HUDEP-2 (cell line): ENCODE measurements at regions not wholly inside any gene's neighbourhood (a gene's known extent, or its start where the extent isn't known, plus 50 kb on each side); places are given as distances from the start of the nearest gene placed in this dataset.
A peak's percentile ranks its signal among the peaks of the same experiment; 100 is the strongest.
"Not testable (repeated sequence)": the region's sequence is repeated elsewhere in the genome, so short reads cannot be mapped to it uniquely, and the experiment has no call there.

ENCODE experiments used
- DNase-seq, 76 experiments: peaks; one replicate each; lab custom pipeline; 2025; ENCODE audit not compliant: unreplicated experiment in 76 of 76; lab: John Stamatoyannopoulos, UW

DNA sequence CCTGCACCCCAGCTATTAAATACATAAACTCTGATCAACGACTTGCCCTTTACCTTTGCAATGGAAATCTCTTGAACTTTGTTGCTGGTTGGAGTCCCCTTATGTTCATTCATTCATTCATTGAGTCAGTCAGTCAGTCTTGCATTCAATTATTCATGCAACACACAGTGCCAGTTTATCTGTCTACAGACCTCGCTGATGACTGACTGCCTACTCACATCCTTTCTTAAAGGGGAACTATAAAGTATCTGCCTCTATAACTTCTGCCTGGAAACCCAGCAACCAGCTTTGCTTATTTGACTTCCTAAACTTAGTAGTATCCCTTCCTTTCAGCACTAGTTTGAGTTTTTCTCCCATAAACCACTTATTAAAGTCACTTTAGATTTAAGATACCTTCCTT lies 620.8 kb upstream of the ADGRL3 start:
- no peak for DNase-seq

DNA sequence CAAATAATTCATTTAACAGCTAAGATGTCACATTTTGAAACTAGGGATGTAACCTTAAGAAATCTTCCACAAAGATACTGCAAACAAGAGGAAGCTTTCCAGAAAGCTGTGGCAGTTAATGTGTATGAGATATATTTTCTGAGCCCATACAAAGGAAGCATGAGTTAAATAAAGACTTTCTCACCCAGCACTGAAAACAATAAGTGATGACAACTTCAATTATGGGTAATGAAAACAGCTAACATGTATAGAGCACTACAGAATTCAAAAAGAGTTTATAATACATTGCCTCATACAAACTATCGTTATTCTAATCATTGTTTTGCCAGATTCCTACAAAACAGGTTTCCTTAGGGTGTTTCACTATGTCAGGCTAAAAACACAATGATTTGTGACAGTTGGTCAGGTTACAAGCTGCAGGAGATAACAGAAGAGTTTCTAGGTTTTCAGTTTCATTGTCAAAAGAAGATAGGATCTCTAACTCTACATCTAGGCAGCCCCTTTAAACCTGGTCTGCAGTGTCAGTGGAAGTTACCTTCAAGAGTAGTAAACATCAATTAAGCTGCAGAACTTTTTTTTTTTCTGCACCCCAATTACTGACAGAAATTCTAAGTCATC lies 618.1 kb upstream of the ADGRL3 start:
- no peak for DNase-seq

DNA sequence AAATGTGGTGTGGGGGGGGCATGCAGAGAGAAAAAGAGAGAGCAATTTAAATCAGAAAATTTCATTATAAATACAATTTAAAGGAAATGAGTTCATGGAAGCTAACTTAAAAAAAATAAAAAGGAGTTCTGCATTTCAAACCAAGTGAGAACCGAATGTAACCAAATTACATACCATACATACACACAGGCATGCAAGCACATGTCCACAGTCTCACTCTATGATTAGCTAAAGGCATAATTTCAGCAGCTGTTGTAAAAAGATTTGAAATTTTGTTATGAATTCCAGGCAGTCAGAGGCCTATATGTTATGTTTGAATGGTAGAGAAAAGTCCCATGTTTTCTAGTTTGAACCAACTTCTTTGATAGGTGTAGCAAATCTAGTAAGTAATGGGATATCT lies 611.6 kb upstream of the ADGRL3 start:
- DNase-seq: no peak

DNA sequence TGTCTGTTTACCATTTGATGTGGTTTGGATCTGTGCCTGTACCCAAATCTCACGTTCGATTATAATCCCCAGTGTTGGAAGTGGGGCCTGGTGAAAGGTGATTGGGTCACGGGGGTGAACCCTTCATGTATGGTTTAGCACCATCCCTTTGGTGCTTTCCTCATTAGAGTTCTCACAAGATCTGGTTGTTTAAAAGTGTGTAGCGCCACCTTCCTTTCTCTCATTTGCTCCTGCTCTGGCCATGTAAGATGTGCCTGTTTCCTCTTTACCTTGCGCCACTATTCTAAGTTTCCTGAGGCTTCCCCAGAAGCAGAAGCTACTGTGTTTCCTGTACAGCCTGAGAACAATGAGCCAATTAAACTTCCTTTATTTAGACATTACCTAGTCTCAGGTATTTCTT lies 610.7 kb upstream of the ADGRL3 start:
- peak in 3 of 76 experiments; percentile 6 to 25 (median 6) for DNase-seq

DNA sequence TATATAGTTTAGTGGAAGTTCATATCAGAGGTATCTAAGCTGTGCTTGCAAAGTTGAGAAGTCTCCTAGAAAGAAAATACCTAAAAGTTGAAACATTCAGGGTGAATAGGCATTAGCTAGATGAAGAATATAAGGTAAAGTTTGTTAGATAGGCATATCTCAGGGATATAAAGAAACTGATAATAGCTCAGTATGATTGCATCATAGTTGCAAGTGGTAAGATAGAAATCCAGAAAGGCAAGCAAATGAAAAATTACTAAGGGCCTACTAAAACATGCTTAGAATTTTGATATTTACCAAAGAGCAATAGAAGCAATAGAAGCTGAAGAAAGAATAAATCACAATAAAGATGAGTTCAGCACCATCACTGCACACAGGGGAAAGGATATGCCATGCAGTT lies 610.0 kb upstream of the ADGRL3 start:
- DNase-seq: no peak

DNA sequence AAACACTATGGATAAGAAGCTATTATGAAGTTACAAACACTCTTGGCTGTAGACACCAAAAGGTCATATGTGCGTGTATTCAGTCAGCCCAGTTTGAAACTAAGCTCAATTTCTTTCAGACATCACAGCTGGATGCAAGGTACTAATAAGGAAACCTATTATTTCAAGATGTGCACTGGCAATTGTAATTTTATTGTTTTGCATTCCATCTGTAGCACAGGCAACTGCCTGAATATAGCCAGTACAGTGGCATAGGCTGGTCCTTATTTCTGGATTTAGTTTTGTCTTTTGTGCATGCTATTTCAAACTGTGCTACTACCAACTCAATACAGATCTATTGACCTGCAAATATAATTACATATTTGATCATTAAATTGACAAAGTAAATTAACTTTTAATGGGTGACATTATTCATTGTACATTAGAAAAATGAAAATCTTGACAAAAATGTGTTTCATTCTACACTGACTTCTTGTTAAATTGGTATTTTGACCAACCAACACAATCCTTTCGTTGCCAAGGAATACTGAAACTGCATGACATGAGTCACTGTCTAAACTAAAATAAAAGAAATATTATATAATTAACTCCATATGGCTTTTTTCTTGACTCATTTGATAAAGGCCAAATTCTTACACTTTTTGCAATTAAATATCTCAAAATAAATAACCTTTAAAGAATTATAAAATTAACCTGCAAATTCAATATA lies 594.3 kb upstream of the ADGRL3 start:
- no peak for DNase-seq

DNA sequence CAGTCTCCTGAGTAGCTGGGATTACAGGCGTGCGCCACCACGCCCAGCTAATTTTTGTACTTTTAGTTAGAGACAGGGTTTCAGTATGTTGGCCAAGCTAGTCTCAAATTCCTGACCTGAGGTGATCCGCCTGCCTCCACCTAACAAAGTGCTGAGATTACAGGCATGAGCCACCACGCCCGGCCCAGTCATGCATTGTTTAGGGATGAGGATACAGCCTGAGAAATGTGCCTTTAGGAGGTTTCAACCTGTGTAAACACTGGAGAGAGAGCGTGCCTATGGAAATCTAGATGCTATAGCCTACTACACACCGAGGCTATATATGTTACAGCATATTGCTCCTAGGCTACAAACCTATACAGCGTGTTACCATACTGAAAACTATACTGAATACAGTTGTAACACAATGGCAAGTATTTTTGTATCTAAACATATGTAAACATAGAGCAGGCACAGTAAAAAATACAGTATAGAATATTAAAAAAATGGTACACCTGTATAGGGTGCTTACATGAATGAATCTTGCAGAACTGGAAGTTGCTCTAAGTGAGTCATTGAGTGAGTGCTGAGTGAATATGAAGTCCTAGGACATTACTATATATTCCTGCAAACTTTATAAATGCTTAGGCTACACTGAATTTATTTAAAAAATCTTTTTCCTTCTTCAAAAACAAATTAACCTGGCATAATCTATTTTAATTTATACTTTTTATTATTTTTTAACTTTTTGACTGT lies 588.2 kb upstream of the ADGRL3 start:
- DNase-seq: no peak

DNA sequence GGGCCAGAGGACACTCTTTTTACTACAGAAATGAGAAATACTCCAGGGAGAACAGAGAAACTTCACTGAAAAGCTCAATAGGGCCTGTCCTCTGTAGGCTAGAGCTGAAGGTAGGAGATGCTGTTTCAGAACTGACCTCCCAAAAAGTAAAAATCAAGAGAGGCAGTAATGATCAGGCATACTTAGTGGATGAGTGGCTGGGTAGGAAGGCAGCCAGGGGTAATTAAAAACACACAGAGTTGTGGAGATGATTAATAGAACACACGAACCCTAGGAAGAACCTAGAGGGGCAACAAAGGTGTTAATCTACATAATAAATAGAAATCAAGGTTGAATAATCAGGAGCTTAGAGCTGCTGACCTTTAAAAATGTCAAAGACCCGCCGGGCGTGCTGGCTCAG lies 582.4 kb upstream of the ADGRL3 start:
- no peak for DNase-seq

DNA sequence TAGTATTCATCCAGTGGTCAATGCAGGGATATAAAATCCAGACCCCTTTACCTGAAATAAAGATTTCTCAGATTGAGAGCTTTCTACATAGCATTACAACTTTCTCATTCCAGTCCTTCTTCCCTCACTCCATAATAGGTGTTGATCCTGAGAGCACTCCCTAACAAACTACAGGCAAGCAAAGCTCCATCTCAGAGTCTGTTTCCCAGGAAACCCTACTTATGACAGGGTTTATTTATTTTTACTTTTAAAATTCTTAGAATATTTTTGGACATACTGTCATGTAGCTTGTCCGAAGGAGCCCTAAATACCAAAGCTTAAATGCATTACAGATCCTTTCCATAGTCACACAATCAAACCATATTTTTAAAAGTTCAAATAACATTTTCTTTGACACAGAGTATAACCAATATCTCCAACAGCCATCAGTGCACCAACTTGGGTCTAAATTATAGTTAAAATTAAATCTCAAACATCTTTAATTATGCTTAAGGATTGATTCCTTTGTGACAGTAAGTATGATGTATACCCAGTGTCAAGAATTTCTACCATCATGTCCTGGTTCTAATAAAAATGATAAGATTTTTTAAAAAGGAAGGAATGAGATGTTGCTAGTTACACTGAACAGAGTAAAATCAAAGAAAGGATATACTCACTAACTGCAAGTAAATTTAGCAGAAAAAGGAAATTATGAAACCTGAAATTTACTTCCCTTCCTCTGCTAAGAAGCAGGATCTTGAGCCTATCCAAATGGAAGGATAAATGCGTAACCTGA lies 580.4 kb upstream of the ADGRL3 start:
- no peak for DNase-seq

DNA sequence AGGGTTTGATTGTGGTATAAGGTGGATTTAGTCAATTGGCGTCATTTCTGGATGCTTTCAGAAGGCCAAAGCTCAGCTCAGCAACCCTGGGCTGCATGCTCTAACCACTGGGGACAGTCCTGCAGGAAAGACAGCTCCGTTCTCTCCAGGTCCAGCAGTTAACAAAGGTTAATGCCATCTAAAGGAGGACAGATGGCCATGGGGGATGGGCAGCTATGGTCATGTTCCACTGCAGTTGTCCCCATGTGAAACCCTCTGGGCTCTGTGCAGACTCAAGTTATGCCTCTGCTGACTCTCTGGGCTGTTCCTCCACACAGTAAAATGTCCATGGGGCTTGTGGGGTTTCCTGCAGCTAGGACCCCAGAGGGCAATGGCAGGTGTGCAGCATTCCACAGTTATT lies 562.1 kb upstream of the ADGRL3 start:
- no peak for DNase-seq

DNA sequence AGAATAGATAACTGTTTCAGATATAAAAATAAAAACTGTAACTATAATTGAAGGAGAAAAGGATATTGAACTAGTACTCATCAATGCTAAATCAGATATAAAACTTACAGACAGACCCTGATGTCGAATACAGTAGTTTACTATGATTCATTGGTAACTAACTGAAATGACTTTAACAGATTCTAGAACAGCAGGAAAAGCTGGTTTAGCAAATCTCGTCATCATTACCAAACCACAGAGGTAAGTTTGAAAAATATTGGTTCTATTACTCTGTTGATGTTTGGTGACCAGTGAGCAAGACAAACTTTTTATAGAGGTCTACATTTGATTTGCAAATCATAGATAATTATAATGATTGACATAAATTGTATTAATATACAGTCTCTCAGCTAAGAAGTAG lies 551.4 kb upstream of the ADGRL3 start:
- DNase-seq: no peak

DNA sequence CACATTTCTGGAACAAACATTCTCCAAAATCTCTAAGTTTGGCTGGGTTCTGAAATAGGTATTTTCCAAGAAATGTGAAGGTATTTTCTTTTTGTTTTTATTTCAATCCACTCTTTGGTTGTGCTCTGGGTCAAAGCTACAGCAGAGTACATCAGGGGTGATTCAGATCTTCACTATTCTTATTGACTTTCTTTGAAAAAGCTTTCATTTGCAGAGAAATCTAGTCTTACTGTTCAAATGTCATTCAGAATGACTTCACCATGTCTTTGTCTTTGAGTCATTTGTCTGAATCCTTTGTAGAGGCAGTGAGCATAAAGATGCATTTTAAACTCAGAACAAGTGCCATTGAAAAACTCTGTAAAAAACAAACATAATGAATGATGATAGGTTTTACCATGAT lies 547.2 kb upstream of the ADGRL3 start:
- DNase-seq: no peak

DNA sequence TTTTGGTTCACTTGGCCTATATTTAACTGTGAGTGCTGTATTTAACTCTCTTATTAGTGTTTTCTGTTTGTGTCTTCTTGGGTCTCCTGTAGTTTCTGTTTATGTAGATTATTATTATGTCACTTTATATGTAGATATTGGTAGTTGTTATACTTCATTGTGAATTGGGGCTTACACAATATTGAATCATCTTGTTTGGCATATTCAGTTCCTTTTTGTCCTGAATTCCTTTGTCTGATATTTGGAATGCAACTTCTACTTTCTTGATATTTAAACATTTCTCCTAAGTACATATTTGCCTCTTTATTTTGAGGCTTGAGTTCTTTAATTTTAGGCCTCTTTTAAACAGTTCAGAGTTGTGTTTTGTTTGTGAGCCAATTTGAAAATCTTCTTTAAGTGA lies 544.8 kb upstream of the ADGRL3 start:
- DNase-seq: no peak

DNA sequence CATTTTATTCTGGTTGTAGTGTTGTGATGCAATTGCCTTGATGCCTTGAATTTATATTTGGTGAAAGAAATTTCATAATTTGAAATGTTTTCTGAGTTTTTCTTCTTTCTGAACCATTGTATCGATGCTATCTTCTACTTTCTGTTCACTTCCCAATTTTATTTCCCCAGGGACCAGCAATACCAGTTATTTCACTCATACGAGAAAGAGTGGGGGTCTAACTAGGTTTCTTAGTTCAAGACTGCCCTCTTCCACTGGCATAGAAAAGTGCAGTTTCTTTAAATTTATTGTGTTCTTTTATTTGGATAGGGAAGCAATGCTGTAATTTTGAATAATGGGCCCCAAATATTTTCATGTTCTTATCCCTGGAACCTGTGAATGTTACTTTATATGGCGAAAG lies 544.0 kb upstream of the ADGRL3 start:
- DNase-seq: no peak

DNA sequence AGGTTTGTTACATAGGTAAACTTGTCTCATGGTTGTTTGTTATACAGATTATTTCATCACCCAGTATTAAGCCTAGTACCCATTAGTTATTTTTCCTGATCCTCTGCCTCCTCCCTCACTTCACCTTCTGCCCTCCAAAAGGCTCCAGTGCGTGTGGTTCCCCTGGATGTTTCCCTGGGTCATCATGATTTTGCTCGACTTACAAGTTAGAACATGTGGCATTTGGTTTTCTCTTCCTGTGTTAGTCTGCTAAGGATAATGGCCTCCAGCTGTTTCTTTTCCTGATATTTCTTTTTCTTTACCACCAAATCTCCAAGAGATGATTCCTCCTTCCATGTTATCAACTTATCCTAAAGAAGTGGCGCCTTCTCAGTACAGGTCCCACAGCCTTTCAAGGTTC lies 543.1 kb upstream of the ADGRL3 start:
- no peak for DNase-seq

DNA sequence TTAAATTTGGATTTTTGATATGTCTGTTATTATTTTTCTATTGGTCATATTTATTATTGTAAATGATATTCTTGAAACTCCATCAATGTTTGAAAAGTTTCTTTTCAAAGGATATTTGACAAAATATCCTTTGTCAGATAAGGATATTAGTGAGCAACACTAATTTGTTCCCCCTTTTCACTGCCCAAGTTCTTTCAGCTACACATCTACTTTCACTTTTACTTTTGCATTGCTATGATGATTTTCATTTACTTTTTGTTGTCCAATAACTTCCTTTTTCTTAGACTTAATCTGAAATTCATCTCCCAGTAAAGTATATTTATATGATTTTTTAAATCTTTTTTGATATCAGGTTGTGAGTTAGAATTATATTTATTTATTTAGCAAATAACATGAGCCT lies 542.3 kb upstream of the ADGRL3 start:
- no peak for DNase-seq

DNA sequence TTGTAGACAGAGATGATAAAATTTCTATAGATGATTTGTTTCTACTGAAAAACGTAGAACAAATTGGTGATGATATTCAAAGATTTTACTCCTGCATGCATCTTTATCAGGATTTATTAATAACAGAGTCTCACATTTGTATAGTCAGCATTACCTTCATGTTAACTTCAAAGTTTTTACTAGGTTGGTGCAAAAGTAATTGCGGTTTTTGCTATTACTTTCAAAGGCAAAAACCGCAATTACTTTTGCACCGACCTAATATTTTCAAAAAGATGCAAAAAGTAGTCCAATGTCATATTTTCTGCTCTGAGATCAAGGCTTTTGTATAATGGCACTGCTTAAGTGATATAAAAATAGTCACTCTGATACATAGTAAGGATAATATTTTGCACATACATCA lies 536.4 kb upstream of the ADGRL3 start:
- no peak for DNase-seq

DNA sequence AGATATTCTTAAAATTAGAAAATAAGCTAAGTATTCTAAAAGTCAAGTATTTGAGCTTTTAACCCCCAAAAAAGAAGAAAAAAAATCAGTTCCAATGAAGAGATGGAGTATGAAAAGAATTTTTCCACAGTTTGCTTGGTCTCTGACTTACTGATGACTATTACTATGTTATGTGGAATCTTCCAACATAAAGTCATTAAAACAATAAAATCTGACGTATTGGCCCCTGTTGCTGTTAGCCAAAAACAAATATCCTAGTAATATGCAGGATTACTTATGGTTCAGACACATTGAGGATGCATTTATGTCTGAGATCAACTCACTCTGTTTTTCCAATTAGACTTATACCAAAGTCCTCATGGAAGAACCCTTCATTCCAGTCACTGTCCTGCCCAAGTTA lies 517.2 kb upstream of the ADGRL3 start:
- DNase-seq: no peak

DNA sequence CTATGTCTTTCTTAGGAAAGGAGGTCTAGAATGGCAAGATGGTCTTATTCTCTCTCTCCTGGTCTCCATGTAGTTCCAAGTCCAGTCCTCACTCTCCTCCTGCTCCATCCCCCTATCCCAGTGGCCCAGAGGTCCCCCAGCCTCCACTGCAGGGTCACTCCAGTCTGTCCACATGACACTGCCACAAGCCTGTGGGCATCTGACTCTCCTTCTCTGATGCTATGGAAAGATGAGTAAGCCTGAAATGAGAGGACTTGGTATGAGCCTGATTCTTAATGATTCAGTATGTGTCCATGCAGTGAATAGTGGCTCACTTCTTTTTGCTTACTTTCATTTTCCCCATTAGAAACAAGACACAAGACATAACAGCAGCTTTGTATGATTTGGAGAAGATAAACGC lies 516.8 kb upstream of the ADGRL3 start:
- no peak for DNase-seq

DNA sequence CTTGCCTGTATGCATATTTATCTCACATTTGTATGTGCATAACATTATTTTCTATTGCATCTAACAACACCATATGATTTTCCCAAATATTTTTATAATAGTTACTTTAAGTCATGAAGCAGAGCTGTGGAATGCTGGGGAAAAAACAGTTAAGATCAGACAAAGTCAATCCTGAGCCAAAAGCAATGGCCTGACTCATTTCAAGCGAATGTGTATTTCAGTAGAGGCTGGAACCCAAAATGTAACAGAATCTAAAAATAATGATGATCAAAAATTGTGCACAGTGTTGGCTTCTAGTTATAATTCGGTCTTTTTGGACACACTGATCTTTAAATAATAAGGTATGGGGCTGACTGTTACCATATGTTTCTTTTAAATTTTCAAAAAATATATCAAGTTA lies 516.2 kb upstream of the ADGRL3 start:
- DNase-seq: no peak

DNA sequence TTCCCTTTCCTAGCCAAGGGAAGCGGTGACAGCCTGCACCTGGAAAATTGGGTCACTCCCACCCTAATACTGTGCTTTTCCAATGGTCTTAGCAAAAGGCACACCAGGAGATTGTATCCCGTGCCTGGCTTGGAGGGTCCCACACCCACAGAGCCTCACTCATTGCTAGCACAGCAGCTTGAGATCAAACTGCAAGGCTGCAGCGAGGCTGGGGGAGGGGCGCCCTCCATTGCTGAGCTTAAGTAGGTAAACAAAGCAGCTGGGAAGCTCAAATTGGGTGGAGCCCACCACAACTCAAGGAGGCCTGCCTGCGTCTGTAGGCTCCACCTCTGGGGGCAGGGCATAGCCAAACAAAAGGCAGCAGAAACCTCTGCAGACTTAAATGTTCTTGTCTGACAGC lies 504.1 kb upstream of the ADGRL3 start:
- DNase-seq: not testable (repeated sequence)
